HG03457 (cell line): ENCODE measurements at regions not wholly inside any gene's neighbourhood (a gene's known extent, or its start where the extent isn't known, plus 50 kb on each side); places are given as distances from the start of the nearest gene placed in this dataset.

Experiments
- ATAC-seq: cut with Tn5 transposase; IDR thresholded peaks from one replicate; pipeline ENCODE4 v1.9.1; 2021; ENCODE audit warnings: moderate number of reproducible peaks; ENCODE audit not compliant: unreplicated experiment

GRCh38 chr20:12265662-12266061, 348.0 kb downstream of the BTBD3 start:
- ATAC-seq: no peak

- ATAC-seq: no peak
These were observed 351.9 kb downstream of the BTBD3 start for GRCh38 chr20:12269579-12269978.

- no peak for ATAC-seq
These were observed 353.2 kb downstream of the BTBD3 start for GRCh38 chr20:12270863-12271262.

GRCh38 chr20:12276011-12276673, 358.4 kb downstream of the BTBD3 start:
- no peak for ATAC-seq

GRCh38 chr20:12287575-12287974, 369.9 kb downstream of the BTBD3 start:
- ATAC-seq: no peak

- ATAC-seq: no peak
These were observed 371.8 kb downstream of the BTBD3 start for GRCh38 chr20:12289465-12289864.

- no peak for ATAC-seq
These were observed 373.7 kb downstream of the BTBD3 start for GRCh38 chr20:12291386-12291785.

GRCh38 chr20:12293900-12294299, 376.2 kb downstream of the BTBD3 start:
- no peak for ATAC-seq

- no peak for ATAC-seq
These were observed 377.0 kb downstream of the BTBD3 start for GRCh38 chr20:12294678-12295077.

- no peak for ATAC-seq
These were observed 387.7 kb downstream of the BTBD3 start for GRCh38 chr20:12305188-12305950.

- no peak for ATAC-seq
These were observed 388.4 kb downstream of the BTBD3 start for GRCh38 chr20:12306107-12306506.

GRCh38 chr20:12311094-12311865, 393.6 kb downstream of the BTBD3 start:
- no peak for ATAC-seq

GRCh38 chr20:12315652-12316051, 398.0 kb downstream of the BTBD3 start:
- no peak for ATAC-seq

- ATAC-seq: no peak
These were observed 399.1 kb downstream of the BTBD3 start for GRCh38 chr20:12316794-12317193.

GRCh38 chr20:12317433-12317832, 399.7 kb downstream of the BTBD3 start:
- no peak for ATAC-seq

GRCh38 chr20:12318043-12318442, 400.4 kb downstream of the BTBD3 start:
- ATAC-seq: no peak

- ATAC-seq: no peak
These were observed 404.0 kb downstream of the BTBD3 start for GRCh38 chr20:12321736-12322135.

- no peak for ATAC-seq
These were observed 409.5 kb downstream of the BTBD3 start for GRCh38 chr20:12327205-12327604.

GRCh38 chr20:12331236-12331635, 413.5 kb downstream of the BTBD3 start:
- ATAC-seq: no peak

GRCh38 chr20:12337601-12338000, 419.9 kb downstream of the BTBD3 start:
- ATAC-seq: no peak

GRCh38 chr20:12345978-12346377, 428.3 kb downstream of the BTBD3 start:
- ATAC-seq: no peak

- ATAC-seq: no peak
These were observed 436.1 kb downstream of the BTBD3 start for GRCh38 chr20:12353842-12354241.
